K562 (cell line): ENCODE measurements at regions not wholly inside any gene's neighbourhood (a gene's known extent, or its start where the extent isn't known, plus 50 kb on each side); places are given as distances from the start of the nearest gene placed in this dataset.
"Not testable (repeated sequence)": the region's sequence is repeated elsewhere in the genome, so short reads cannot be mapped to it uniquely, and the experiment has no call there.

ENCODE experiments used
- ATAC-seq: fragments of 200-7000 bp; cut with Tn5 transposase; 3 replicates; pipeline ENCODE4 v1.9.1; 2020; ENCODE audit warnings: moderate library complexity
- BruUV-seq: library from RNA; stranded (reverse); fragments of 400-500 nt; replicated peaks from 2 replicates; lab custom pipeline; 2021; lab: Mats Ljungman, UMichigan
- CTCF ChIA-PET: fragments of 300-600 bp; formaldehyde crosslinking; extraction: SDS; loops from one replicate; lab custom pipeline; 2021; ENCODE audit warnings: low intra/inter-chr PET ratio; lab: Yijun Ruan, JAX
- POLR2A ChIA-PET: fragments of 300-600, 350-650 bp; sonication (Branson Sonifier 250); formaldehyde crosslinking; extraction: SDS; loops from one replicate; lab custom pipeline; 2021; ENCODE audit warnings: antibody characterized with exemption, inconsistent platforms; lab: Yijun Ruan, JAX
- DNase-seq, 4 experiments: peaks; one replicate each; pipeline versions ENCODE4 v3.0.0 to v3.0.0-alpha.2; 2011 to 2018; ENCODE audit warnings: low spot score in 3 of 4, mixed read lengths in 3 of 4; ENCODE audit errors: extremely low read depth in 1 of 4
- FAIRE-seq: peaks from 2 replicates; lab custom pipeline; 2011; peaks lifted over from hg19 to GRCh38; lab: Jason Lieb, UNC
- H2AFZ ChIP-seq: 2 replicates; pipeline ENCODE4 v1.6.0; 2011; ENCODE audit warnings: low read depth, low read length, control low read depth, inconsistent platforms
- H3K27ac ChIP-seq: fragments of 200-600 bp; 3 replicates; pipeline ENCODE4 v1.8.0; 2011; ENCODE audit warnings: low read depth, mild to moderate bottlenecking, control low read depth, inconsistent platforms, low read length, moderate library complexity, mixed read lengths; ENCODE audit errors: extremely low read depth
- H3K27me3 ChIP-seq, 2 experiments: fragments of 300-600 bp in 1 of 2; 2 replicates in 1 of 2; 3 replicates in 1 of 2; pipeline versions ENCODE4 v1.6.0 to v1.8.0; 2011; ENCODE audit warnings: inconsistent platforms in 2 of 2, low read length in 2 of 2, mild to moderate bottlenecking in 1 of 2, mixed read lengths in 1 of 2, moderate library complexity in 1 of 2; ENCODE audit not compliant: control insufficient read depth in 2 of 2, insufficient read depth in 2 of 2
- H3K36me3 ChIP-seq: fragments of 300-600 bp; 3 replicates; pipeline ENCODE4 v1.8.0; 2011; ENCODE audit warnings: mild to moderate bottlenecking, low read length, inconsistent platforms; ENCODE audit not compliant: control insufficient read depth, insufficient read depth
- H3K4me1 ChIP-seq, 2 experiments: fragments of 200-600 bp in 1 of 2; replicated peaks in 1 of 2; 2 replicates in 1 of 2; 3 replicates in 1 of 2; pipeline versions ENCODE4 v1.5.1 to v1.8.0; 2011; ENCODE audit warnings: inconsistent platforms in 2 of 2, low read length in 2 of 2, mild to moderate bottlenecking in 1 of 2, mixed read lengths in 1 of 2, moderate library complexity in 1 of 2; ENCODE audit not compliant: control insufficient read depth in 2 of 2, insufficient read depth in 2 of 2
- H3K4me2 ChIP-seq: 2 replicates; pipeline ENCODE4 v1.6.1; 2011; ENCODE audit warnings: low read length, control low read depth, inconsistent platforms, mixed read lengths; ENCODE audit not compliant: insufficient read depth
- H3K4me3 ChIP-seq: fragments of 200-600 bp; sonication (generic), shearing (Covaris generic); 2 replicates; pipeline ENCODE4 v1.5.1; 2016; ENCODE audit warnings: control low read depth, inconsistent platforms
- H3K79me2 ChIP-seq: fragments of 200-600 bp; 3 replicates; pipeline ENCODE4 v1.8.0; 2011; ENCODE audit warnings: low read length, inconsistent platforms; ENCODE audit not compliant: control insufficient read depth, insufficient read depth
- H3K9ac ChIP-seq, 2 experiments: 2 replicates each; pipeline versions ENCODE4 v1.6.0 to v1.6.1; 2011; ENCODE audit warnings: low read depth in 2 of 2, low read length in 2 of 2, control low read depth in 1 of 2, inconsistent platforms in 1 of 2, mild to moderate bottlenecking in 1 of 2, mixed read lengths in 1 of 2; ENCODE audit not compliant: insufficient read depth in 1 of 2
- H3K9me1 ChIP-seq: one replicate; pipeline ENCODE4 v1.6.0; 2011; ENCODE audit warnings: inconsistent platforms, mild to moderate bottlenecking, low read length, moderate library complexity; ENCODE audit not compliant: control insufficient read depth, insufficient read depth
- H3K9me3 ChIP-seq: replicated peaks from 2 replicates; pipeline ENCODE4 v1.5.1; 2011; ENCODE audit warnings: low read depth, low read length, inconsistent platforms; ENCODE audit not compliant: control insufficient read depth, insufficient read depth
- H4K20me1 ChIP-seq: replicated peaks from 2 replicates; pipeline ENCODE4 v1.6.1; 2011; ENCODE audit warnings: low read length, inconsistent platforms, mixed read lengths; ENCODE audit not compliant: control insufficient read depth, insufficient read depth
- WGBS: fragments of 100-300 bp; shearing (Covaris generic); methylation state at CpG from one replicate; pipeline ENCODE4 v1.1.6; 2016; ENCODE audit warnings: low coverage, mixed read lengths; ENCODE audit not compliant: insufficient coverage; ENCODE audit errors: missing lambda C conversion rate; 5-methylcytosine and 5-hydroxymethylcytosine counted together
- in situ Hi-C: fragments of 300-500 bp; cut with MboI; formaldehyde crosslinking; loops from 4 replicates; pipeline ENCODE4 v1.15.0; 2018; ENCODE audit warnings: inconsistent platforms, mixed read lengths
- intact Hi-C: fragments of 100-400 bp; cut with micrococcal nuclease; formaldehyde crosslinking; loops from 2 replicates; pipeline ENCODE4 v1.14.2; 2022

GRCh38 chr15:20317132-20317531 is 224.5 kb downstream of the GOLGA6L6 start:
- DNase-seq, H4K20me1 ChIP-seq, in situ Hi-C loops, H3K9ac ChIP-seq, H3K36me3 ChIP-seq, H3K4me3 ChIP-seq, H3K4me2 ChIP-seq, H3K9me1 ChIP-seq, CTCF ChIA-PET, intact Hi-C loops, POLR2A ChIA-PET, H2AFZ ChIP-seq, H3K79me2 ChIP-seq, H3K27me3 ChIP-seq, FAIRE-seq, ATAC-seq, BruUV-seq, H3K27ac ChIP-seq, H3K4me1 ChIP-seq, H3K9me3 ChIP-seq: not testable (repeated sequence)
- WGBS: 1% methylated on average over 2 of the region's 2 CpGs

- H3K27ac ChIP-seq, H3K36me3 ChIP-seq, DNase-seq, H3K79me2 ChIP-seq, POLR2A ChIA-PET, CTCF ChIA-PET, H3K27me3 ChIP-seq, H3K4me3 ChIP-seq, H3K9ac ChIP-seq, ATAC-seq, H3K4me2 ChIP-seq, BruUV-seq, H3K9me1 ChIP-seq, H3K9me3 ChIP-seq, FAIRE-seq, H3K4me1 ChIP-seq, H2AFZ ChIP-seq, intact Hi-C loops, in situ Hi-C loops, H4K20me1 ChIP-seq: not testable (repeated sequence)
- 15% methylated on average over 18 of the region's 23 CpGs for WGBS
Measured at GRCh38 chr15:20311014-20311680, 230.5 kb downstream of the GOLGA6L6 start.
